COLO668 (cell line): ENCODE measurements at regions not wholly inside any gene's neighbourhood (a gene's known extent, or its start where the extent isn't known, plus 50 kb on each side); places are given as distances from the start of the nearest gene placed in this dataset.

ENCODE experiments used
- DNase-seq: peaks from one replicate; lab custom pipeline; 2025; ENCODE audit not compliant: unreplicated experiment; lab: John Stamatoyannopoulos, UW

- DNase-seq, result no peak
These were observed 70.8 kb upstream of the SIM2 start for GRCh38 chr21:36628106-36628505.

DNA sequence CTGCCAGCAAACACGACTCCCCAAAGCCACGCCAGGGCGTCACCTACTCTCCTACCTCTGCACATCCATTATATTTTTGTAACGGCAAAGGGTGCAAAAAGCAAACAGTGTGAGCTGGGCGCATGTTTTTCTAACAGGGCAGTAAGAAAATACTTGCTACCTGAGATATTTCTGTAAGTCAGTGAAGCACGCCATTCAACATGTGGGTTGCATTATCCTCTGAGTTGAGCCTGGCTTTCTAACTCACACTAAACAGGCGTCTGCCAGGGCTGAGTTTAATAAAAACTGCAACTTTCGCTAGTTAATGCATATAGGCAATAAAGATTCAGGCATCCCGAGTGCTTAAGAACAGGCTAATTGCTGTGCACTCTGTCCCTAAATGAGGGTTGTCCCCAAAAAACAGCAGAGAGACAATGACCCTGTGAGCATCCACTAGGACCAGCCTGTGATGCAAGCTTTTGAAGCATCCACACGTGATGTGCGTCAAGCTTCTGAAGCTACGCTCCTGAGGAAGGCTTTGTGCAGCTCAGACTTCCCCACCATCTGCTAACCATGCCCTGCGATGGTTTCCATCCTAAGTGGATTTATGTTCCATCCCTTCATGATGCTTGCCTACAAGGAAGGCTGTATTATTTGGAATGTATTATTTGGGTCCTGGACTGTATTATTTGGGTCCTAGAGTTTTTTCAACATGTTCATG lies 70.0 kb upstream of the SIM2 start:
- DNase-seq, result no peak

DNA sequence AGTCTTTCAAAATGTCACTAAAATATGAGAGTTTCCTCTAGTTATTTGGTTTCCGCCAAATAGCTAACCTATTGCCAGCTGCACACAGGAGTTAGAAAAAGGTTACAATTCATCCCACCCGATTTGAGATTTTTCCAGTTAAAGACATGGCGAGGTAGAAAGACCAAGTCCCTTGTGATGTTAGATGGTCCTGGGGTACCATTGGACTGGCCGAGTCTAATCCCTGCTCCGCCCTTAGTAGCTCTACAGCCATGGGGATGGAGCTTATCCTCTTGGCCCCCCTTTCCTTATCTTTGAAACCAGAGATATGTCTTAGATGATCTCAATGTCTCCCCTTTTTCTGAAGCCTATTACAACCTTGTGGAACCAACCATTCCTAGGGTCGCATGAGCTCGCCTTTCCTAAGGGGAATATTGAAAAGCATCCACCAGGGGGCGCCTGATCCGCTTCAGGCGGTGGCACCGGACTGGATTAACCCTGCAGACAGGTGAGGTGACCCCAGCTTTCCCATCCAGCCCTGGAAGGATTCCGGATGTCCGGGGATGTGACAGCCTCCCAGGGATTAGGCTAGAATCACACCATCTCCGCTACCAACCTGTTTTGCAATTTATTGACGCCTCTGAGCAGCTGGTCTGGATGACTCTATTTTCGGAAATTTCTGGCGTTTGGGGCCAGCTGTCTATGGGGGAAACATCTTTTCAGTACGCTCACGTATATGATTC lies 68.3 kb upstream of the SIM2 start:
- peak; percentile 82 for DNase-seq

- DNase-seq, result no peak
These were observed 62.9 kb upstream of the SIM2 start for GRCh38 chr21:36636016-36636415.

- no peak for DNase-seq
These were observed 62.5 kb upstream of the SIM2 start for GRCh38 chr21:36636439-36636838.

GRCh38 chr21:36639769-36640168 lies 59.1 kb upstream of the SIM2 start:
- no peak for DNase-seq

GRCh38 chr21:36640174-36640720 lies 58.7 kb upstream of the SIM2 start:
- DNase-seq, result no peak

DNA sequence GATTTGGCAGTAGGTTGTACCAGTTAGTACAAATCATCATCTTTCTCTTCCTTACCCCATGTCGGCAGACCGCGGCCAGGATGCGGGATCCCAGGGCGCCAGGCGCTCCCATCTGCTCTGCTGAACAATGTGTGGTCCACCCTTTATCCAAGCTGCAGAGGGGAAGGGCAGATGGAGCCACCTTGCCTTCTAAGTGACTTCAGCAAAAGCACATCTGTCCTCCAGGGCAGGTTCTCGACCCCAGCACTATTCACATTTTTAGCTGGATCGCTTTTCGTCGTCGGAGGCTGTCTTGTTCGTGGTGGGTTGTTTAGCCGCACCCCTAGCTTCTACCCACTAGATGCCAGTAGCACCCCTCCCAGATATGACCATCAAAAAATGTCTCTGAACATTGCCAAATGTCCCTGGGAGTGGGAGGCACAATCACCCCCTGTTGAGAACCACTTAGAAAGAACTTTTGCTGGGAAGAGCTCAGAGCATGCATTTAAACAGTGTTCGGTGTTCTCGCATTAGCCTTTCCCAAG lies 58.1 kb upstream of the SIM2 start:
- no peak for DNase-seq

- DNase-seq, result no peak
These were observed 57.6 kb upstream of the SIM2 start for GRCh38 chr21:36641346-36641745.

DNA sequence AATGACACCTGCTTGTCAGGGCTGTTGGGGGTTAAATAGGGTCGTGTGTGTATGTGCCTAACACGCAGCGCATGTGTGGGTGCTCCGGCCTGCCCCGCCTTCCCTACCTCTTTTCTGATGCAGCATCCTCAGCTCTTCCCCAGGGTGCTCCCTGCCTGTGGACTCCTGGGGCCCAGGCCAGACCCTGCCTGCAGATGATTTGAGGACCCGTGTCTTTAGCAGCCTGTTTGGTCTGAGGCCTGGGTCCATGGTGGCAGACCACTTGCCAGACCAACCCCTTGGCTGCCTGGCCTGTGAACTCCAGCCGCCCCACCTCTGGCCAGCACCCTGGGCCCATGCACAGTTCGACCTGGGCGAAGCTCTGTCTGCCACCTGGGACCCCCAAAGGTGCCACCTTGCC lies 57.0 kb upstream of the SIM2 start:
- DNase-seq, result no peak

DNA sequence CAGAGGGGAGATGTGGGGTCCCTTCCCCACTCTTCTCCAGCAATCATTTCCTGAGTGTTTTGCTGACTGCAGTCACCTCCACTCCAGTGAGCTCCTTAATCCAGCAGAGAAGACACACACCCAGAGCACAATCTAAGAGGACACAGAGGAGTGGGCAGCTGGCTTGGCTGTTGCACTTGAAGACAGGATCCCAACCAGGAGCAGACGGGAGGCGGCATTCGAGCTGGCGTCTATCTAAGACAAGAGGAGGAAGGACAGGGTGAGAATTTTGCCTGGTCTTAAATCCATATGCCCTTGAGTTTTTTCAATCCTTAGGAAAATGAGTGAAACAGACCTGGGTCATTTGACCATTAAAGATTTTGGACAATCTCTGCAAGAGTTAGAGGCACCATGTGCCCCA lies 56.1 kb upstream of the SIM2 start:
- no peak for DNase-seq

GRCh38 chr21:36643374-36644250 lies 55.3 kb upstream of the SIM2 start:
- DNase-seq, result no peak

- no peak for DNase-seq
These were observed 52.9 kb upstream of the SIM2 start for GRCh38 chr21:36646011-36646410.

GRCh38 chr21:36646645-36647044 lies 52.3 kb upstream of the SIM2 start:
- no peak for DNase-seq

DNA sequence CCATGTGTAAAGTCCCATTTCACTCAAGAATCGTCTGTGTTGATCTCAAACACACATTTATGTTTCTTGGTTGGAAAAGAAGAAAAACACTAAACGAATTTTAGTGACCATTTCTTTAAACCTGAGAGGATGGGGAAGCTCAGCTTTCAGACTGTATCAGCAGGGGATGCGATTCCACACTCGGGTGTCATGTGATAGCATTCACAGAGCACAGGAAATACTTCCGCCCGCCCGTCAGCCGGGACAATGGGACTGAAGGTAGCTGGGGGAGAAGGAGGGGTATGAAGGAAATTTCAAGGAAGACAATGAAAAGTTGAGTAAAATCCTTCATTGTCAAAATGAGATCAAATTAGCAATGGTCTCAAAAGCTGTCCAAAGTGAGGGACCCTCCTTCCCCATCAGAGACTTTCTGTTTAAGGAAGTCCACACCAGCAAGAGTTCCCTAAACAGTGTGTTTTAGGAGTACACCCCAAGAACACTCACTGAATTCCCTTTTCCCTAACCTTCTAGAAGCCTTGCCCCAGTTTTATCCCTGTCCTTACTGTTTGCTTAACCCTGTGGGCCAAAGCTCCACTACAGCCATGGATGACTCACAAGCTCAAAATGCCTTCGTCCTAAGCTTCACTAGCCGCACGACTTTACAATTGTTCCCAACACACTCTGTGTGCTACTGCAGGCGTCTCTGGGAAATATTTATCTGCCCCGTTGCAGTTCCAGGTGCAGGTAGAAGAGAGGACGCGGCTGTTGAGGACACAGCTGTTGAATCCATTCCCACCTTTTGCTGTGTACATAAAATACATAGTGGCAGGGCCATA lies 51.4 kb upstream of the SIM2 start:
- DNase-seq, result peak; percentile 49
